GM13977 (cell line): ENCODE measurements at regions not wholly inside any gene's neighbourhood (a gene's known extent, or its start where the extent isn't known, plus 50 kb on each side); places are given as distances from the start of the nearest gene placed in this dataset.

ENCODE experiments used
- DNase-seq: peaks from one replicate; pipeline ENCODE4 v3.0.0; 2012; ENCODE audit warnings: low spot score
- in situ Hi-C: fragments of 300-500 bp; cut with MboI; formaldehyde crosslinking; loops from one replicate; pipeline ENCODE4 v1.12.0; 2022; ENCODE audit warnings: low sequenced_read_pairs, low pct_unique_long_range_greater_than_20kb, mixed read lengths, inconsistent platforms; ENCODE audit not compliant: unreplicated experiment
- TF ChIP-seq, protein P1 (sequence below): IDR thresholded peaks from 2 replicates; pipeline ENCODE4 v1.5.1; 2012; ENCODE audit warnings: mild to moderate bottlenecking, control low read depth; ENCODE audit not compliant: insufficient read depth; ENCODE audit errors: extremely low read depth, missing control alignments

DNA sequence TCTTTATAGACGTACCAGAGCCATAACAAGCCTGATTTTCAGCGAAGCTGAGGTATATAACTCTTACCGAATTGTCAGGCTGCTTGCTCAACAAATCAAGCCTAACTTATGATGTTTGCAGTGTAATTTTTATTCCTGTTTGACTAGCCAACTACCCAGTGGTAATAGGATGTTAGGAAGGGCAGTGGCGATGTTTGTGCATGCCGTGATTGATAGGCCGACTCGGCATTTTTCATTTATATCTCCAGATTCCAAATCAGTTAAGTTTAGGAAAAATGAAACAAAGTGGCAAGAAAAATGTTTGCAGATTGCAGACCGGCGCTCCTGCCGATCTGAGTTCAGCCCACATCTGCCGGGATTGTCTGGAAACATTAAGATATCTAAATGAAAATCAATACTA is 401.6 kb upstream of the ZNF507 start:
- in situ Hi-C loops = no loop called here
- TF ChIP-seq, protein P1, sequence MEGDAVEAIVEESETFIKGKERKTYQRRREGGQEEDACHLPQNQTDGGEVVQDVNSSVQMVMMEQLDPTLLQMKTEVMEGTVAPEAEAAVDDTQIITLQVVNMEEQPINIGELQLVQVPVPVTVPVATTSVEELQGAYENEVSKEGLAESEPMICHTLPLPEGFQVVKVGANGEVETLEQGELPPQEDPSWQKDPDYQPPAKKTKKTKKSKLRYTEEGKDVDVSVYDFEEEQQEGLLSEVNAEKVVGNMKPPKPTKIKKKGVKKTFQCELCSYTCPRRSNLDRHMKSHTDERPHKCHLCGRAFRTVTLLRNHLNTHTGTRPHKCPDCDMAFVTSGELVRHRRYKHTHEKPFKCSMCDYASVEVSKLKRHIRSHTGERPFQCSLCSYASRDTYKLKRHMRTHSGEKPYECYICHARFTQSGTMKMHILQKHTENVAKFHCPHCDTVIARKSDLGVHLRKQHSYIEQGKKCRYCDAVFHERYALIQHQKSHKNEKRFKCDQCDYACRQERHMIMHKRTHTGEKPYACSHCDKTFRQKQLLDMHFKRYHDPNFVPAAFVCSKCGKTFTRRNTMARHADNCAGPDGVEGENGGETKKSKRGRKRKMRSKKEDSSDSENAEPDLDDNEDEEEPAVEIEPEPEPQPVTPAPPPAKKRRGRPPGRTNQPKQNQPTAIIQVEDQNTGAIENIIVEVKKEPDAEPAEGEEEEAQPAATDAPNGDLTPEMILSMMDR = no peak
- no peak for DNase-seq

DNA sequence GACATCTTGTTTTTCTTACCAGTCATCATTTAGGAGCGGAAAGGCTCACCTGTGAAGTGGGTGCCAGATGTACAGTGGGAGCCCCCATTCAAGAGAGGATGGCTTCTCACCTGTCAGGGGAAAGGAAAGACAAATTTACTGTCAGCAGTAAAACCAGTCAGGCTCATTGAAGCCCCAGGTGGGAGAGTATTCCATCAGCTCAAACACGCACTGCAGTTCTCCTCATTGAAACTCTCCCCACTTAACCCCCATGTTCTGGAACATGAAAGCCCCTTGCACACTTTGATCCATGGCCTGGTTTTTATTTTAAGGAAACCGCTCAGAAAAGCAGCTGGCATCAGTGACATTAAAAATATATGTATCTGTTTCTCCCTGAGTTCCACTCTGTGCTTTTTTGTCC is 401.1 kb upstream of the ZNF507 start:
- DNase-seq = no peak
- TF ChIP-seq, protein P1 = no peak
- in situ Hi-C loops = no loop called here

DNA sequence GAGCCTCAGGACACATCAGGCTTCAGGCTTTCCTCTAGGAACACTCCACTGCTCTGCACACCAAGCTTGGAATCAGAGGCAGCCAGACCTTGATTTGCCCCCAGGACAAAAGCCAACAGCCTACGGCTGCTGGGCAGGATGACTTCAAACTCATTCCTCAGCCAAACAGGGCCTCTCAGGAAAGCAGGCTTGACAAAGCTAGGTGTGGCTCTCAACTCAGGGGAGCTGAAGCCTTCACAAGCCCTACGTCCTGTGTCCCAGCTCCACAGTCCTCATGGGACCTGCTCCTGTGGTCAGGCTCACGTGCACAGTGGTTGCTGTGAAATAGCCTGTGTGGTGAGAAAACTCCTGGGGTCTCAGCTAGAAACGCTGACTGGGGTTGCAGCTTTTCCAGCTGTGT is 398.9 kb upstream of the ZNF507 start:
- in situ Hi-C loops = no loop called here
- TF ChIP-seq, protein P1 = no peak
- DNase-seq = no peak

DNA sequence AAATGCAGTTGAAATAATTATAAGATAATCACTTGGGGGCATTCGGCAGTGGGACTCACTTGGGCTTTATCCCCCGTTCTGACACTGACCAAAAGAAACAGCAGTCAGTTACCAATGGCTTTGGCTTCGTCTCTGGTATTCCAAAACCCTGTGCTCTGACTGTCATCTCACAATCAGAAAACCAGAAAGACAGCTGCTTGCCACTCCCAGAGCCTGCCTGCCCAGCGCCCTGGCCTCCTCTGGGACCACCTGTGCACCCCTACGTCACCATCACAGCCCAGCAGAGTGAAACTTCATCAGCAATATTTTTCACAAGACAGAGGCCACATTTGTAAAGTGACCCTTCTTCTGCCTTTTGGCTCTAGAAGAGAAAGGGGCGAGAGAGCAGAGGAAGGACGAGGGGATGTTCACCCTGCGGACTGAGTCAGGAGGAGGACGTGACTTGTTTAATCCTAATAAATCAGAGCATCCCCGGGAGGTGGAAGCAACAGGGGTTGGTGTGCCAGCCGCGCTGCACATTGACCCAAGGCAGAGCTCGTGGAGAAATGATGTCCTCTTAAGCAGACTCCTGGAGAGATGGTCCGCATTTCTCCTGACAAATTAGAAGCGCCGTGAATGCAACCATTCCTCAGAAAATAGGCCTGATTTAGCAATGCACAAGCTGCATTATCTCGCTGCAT is 397.8 kb upstream of the ZNF507 start:
- TF ChIP-seq, protein P1 = no peak
- in situ Hi-C loops = no loop called here
- no peak for DNase-seq

DNA sequence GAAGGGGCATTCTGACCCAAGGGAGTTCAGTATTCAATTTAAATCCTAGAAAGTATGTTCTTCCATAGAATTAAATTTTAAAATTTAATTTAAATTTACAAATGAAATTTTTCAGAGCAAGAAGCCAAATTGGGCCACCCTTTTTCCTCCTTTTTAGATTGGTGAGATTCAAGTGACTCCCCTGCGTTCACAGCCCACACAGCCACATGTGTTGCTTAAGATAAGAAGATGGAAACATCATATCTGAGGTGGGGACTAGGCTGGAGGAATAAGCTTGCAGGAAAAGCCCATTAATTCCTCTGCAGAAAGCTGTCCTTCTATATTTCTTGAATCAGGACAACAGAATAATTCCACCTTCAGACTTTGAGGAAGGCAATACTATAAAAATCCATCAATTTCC is 392.7 kb upstream of the ZNF507 start:
- no peak for DNase-seq
- TF ChIP-seq, protein P1 = no peak
- in situ Hi-C loops = no loop called here

DNA sequence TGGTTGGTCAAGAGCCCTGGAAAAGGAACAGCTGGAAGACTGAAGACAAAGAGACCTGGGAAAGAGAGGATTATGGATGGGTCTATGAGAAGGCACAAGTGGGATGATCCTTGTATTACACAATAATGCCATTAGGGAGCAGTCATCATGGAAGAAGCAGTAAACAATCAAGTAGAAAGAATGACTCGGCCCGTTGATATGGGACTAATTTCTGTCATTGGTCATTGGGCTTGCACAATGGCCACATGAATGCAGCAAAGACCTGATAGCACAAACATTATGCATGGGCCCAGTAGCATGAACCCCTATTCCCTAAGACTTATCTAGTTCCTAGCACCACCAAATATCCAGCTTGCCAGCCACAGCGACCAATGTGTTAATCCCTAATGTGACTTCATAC is 390.3 kb upstream of the ZNF507 start:
- DNase-seq = no peak
- TF ChIP-seq, protein P1 = no peak
- in situ Hi-C loops = no loop called here
